Loucy (cell line): ENCODE measurements at regions not wholly inside any gene's neighbourhood (a gene's known extent, or its start where the extent isn't known, plus 50 kb on each side); places are given as distances from the start of the nearest gene placed in this dataset.

Experiments
- H2AFZ ChIP-seq: fragments of 200-600 bp; sonication (generic); 2 replicates; pipeline ENCODE4 v1.6.0; 2016; ENCODE audit warnings: antibody characterized with exemption, mild to moderate bottlenecking, low read length, moderate library complexity
- H3F3A ChIP-seq: fragments of 200-600 bp; 2 replicates; pipeline ENCODE4 v1.6.0; 2016; ENCODE audit warnings: antibody characterized with exemption, low read depth, mild to moderate bottlenecking
- H3K27me3 ChIP-seq: fragments of 200-600 bp; sonication (generic); 2 replicates; pipeline ENCODE4 v1.6.1; 2014; ENCODE audit warnings: low read length, mild to moderate bottlenecking; ENCODE audit not compliant: insufficient read depth, poor library complexity, severe bottlenecking
- H3K36me3 ChIP-seq: fragments of 200-600 bp; sonication (generic); 2 replicates; pipeline ENCODE4 v1.6.1; 2016; ENCODE audit warnings: low read length; ENCODE audit not compliant: insufficient read depth
- H3K4me1 ChIP-seq: fragments of 200-600 bp; sonication (generic); 2 replicates; pipeline ENCODE4 v1.5.1; 2014; ENCODE audit warnings: low read length, mild to moderate bottlenecking; ENCODE audit not compliant: insufficient read depth, poor library complexity, severe bottlenecking
- H3K4me2 ChIP-seq: fragments of 200-600 bp; sonication (generic); 2 replicates; pipeline ENCODE4 v1.6.0; 2014; ENCODE audit warnings: antibody characterized with exemption, low read length, low read depth, mild to moderate bottlenecking; ENCODE audit not compliant: poor library complexity, severe bottlenecking
- H3K4me3 ChIP-seq: fragments of 200-600 bp; sonication (generic); 2 replicates; pipeline ENCODE4 v1.5.1; 2014; ENCODE audit warnings: low read length, mild to moderate bottlenecking, mixed read lengths; ENCODE audit not compliant: poor library complexity, severe bottlenecking
- H3K79me2 ChIP-seq: fragments of 200-600 bp; sonication (generic); 2 replicates; pipeline ENCODE4 v1.6.1; 2014; ENCODE audit warnings: low read length; ENCODE audit not compliant: insufficient read depth
- H3K9ac ChIP-seq: fragments of 200-600 bp; sonication (generic); 2 replicates; pipeline ENCODE4 v1.6.0; 2014; ENCODE audit warnings: mild to moderate bottlenecking, low read depth, low read length, moderate library complexity; ENCODE audit not compliant: poor library complexity, severe bottlenecking
- H3K9me2 ChIP-seq: fragments of 200-600 bp; sonication (generic); replicated peaks from 2 replicates; pipeline ENCODE4 v1.6.1; 2016; ENCODE audit warnings: low read depth, low read length, mixed read lengths
- H3K9me3 ChIP-seq: fragments of 200-600 bp; sonication (generic); 2 replicates; pipeline ENCODE4 v1.6.1; 2014; ENCODE audit warnings: mild to moderate bottlenecking, antibody characterized with exemption, low read length, low read depth; ENCODE audit not compliant: insufficient read depth
- H4K20me1 ChIP-seq: fragments of 200-600 bp; sonication (generic); 2 replicates; pipeline ENCODE4 v1.6.0; 2014; ENCODE audit warnings: antibody characterized with exemption, low read length, mild to moderate bottlenecking; ENCODE audit not compliant: insufficient read depth, poor library complexity, severe bottlenecking
- CTCF ChIP-seq: fragments of 200-600 bp; sonication (generic); conservative IDR thresholded peaks from 2 replicates; pipeline ENCODE4 v1.5.1; 2014; ENCODE audit warnings: mild to moderate bottlenecking, antibody characterized with exemption, low read length
- EZH2phosphoT487 ChIP-seq: fragments of 200-600 bp; IDR thresholded peaks from 2 replicates; pipeline ENCODE4 v1.6.1; 2018; ENCODE audit warnings: antibody characterized with exemption, mild to moderate bottlenecking, moderate library complexity, borderline replicate concordance

GRCh38 chr2:40786636-40787035 lies 334.7 kb upstream of the SLC8A1 start:
- Histone ChIP-seq H3K9me2 (no peaks in the 10 kb centered on the region), H3K9me3 (no peaks in the 10 kb centered on the region), H3K4me1 (no peaks in the 10 kb centered on the region), H3K9ac (no peak overlapping the region), H3K4me2 (no peak overlapping the region), H3F3A (no peaks in the 10 kb centered on the region), H3K79me2 (no peaks in the 10 kb centered on the region), H3K4me3 (no peak overlapping the region), H3K27me3 (no peaks in the 10 kb centered on the region), H4K20me1 (no peaks in the 10 kb centered on the region), H2AFZ (no peak overlapping the region), H3K36me3 (no peaks in the 10 kb centered on the region)
- no peak for TF ChIP-seq CTCF
- TF ChIP-seq EZH2phosphoT487, result no peak

- no peak overlapping the region for H2AFZ ChIP-seq
- no peaks in the 10 kb centered on the region for H4K20me1 ChIP-seq
- no peaks in the 10 kb centered on the region for H3F3A ChIP-seq
- no peaks in the 10 kb centered on the region for H3K79me2 ChIP-seq
- H3K36me3 ChIP-seq, result no peaks in the 10 kb centered on the region
- H3K27me3 ChIP-seq, result no peaks in the 10 kb centered on the region
- no peak overlapping the region for H3K4me2 ChIP-seq
- no peaks in the 10 kb centered on the region for H3K4me1 ChIP-seq
- no peak overlapping the region for H3K4me3 ChIP-seq
- TF ChIP-seq CTCF, result no peak
- no peak for TF ChIP-seq EZH2phosphoT487
- H3K9ac ChIP-seq, result no peak overlapping the region
- H3K9me2 ChIP-seq, result no peaks in the 10 kb centered on the region
- no peaks in the 10 kb centered on the region for H3K9me3 ChIP-seq
These were observed 345.2 kb upstream of the SLC8A1 start for GRCh38 chr2:40797120-40797519.

DNA sequence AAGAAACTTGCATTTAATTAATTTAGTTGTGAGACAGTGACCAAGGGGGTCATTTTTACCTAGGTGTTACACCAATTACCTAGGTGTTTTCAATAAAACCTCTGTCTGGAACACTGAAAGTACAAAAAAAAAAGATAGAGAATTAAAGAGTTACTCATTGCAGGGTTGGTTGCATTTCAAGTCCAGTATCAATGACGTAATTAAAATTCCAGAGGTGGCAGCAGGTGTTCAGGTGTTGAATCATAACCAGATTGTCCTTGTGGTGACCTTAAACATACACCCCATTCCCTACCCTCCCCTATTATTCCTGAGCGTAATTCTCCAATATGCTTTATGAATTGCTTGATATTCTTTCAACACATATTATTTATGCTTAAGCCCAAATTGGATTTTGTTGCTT lies 352.0 kb upstream of the SLC8A1 start:
- no peaks in the 10 kb centered on the region for H3F3A ChIP-seq
- no peak overlapping the region for H3K9ac ChIP-seq
- H3K9me3 ChIP-seq, result no peaks in the 10 kb centered on the region
- H3K36me3 ChIP-seq, result no peaks in the 10 kb centered on the region
- H2AFZ ChIP-seq, result no peak overlapping the region
- H3K4me2 ChIP-seq, result no peak overlapping the region
- H3K79me2 ChIP-seq, result no peaks in the 10 kb centered on the region
- no peaks in the 10 kb centered on the region for H4K20me1 ChIP-seq
- no peaks in the 10 kb centered on the region for H3K9me2 ChIP-seq
- TF ChIP-seq EZH2phosphoT487, result no peak
- TF ChIP-seq CTCF, result no peak
- no peak overlapping the region for H3K4me3 ChIP-seq
- H3K4me1 ChIP-seq, result no peaks in the 10 kb centered on the region
- H3K27me3 ChIP-seq, result no peaks in the 10 kb centered on the region
